LHCN-M2 (cell line): ENCODE measurements at regions not wholly inside any gene's neighbourhood (a gene's known extent, or its start where the extent isn't known, plus 50 kb on each side); places are given as distances from the start of the nearest gene placed in this dataset.

Experiments
- DNase-seq: peaks from one replicate; pipeline ENCODE4 v3.0.0-alpha.2; 2012; ENCODE audit warnings: low read depth

- no peak for DNase-seq
Measured at GRCh38 chr20:51097351-51098120, 74.6 kb upstream of the KCNG1 start.

- no peak for DNase-seq
Measured at GRCh38 chr20:51096582-51097267, 73.8 kb upstream of the KCNG1 start.

DNA sequence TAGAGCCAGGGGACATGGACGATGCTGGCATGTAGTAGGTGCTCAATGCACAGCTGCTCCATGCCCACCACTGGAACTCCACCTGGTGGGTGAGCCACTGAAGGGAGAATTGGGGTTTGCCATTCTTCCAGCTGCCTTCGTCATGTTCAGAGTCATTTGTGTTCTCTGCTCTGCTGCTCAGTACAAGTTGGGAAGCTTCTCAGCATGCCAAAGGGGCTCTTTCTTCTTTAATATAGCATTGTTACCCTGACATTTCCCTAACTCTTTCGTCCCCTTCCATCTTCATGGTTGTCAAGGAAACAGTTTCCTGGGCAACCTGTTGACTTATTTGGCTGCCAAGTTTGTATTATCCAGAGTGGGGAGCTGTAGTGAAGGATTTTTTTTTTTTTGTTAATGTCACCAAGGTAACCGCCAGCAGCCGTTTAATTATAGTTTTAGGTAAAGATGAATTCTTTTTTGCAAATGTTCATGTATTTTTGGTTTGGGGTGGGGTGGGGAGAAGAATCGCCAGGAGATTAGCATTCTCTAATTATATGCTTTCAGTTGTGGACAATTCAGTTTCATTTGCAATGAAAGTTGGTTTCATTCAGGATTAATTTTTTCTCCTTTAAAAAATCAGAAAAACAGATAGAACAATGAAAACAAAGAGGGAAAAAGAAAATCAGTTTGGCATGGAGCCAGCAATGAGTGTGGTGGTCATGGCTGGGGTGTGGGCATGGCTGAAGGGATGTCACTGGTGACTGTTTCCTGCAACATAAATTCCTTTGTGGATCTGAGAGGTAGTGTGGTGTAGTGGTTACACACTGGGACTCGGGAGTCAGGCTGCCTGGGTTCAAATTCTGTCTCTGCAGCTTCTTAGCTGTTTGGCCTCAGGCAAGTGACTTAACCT, 73.0 kb upstream of the KCNG1 start:
- peak; percentile 12 for DNase-seq

- no peak for DNase-seq
Measured at GRCh38 chr20:51094221-51094620, 71.3 kb upstream of the KCNG1 start.

DNA sequence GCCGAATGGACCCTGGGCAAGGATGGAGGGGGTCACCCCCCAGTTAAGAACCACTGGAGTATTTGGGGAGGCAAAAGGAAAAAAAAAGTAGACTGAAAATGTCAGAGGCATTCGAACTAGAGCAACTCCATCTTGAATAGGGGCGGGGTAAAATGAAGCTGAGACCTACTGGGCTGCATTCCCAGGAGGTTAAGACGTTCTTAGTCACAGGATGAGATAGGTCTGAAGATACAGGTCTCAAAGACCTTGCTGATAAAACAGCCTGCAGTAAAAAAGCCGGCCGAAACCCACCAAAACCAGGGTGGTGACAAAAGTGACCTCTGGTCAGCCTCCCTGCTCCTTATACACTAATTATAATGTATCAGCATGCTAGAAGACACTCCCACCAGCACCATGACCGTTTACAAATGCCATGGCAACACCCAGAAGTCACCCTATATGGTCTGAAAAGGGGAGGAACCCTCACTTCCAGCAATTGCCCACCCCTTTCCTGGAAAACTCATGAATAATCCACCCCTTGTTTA, 70.4 kb upstream of the KCNG1 start:
- no peak for DNase-seq

GRCh38 chr20:51092338-51092737, 69.4 kb upstream of the KCNG1 start:
- no peak for DNase-seq

DNA sequence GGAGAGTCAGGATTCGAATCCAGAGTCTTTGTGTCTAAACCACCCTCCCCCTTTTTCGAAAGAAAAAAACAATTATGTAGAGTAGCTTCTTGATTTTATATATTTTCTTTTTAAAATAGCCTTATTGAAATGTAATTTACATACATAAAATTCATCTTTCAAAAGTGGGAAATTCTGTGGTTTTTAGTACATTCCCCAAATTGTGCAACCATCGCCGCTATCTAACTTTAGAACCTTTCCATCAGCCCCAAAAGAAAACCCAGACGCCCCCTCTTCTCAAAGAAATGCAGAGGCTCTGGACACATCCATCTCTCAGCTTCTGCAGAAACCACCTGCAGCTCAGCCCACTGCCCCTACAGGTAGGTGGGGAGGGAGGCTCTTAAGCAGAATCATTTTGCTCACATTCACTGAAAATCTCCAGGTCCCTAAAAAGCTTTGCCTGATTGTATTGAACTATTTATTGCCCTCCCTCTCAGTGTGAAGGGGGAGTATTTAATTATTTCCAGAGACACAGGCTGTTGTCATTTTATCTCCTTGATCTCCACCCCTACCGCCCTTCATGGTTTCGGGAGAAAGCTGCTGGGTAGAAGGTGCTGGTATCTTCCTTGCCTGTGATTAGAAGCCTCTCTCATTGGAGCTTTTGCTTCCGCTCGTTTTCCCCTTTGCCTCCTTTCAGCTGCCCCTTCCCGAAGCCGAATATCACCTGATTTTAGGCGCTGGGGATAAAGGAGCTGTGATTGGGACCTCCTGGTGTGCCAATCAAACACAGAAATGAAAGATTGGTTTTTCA, 68.7 kb upstream of the KCNG1 start:
- no peak for DNase-seq

- no peak for DNase-seq
Measured at GRCh38 chr20:51089840-51090239, 66.9 kb upstream of the KCNG1 start.

DNA sequence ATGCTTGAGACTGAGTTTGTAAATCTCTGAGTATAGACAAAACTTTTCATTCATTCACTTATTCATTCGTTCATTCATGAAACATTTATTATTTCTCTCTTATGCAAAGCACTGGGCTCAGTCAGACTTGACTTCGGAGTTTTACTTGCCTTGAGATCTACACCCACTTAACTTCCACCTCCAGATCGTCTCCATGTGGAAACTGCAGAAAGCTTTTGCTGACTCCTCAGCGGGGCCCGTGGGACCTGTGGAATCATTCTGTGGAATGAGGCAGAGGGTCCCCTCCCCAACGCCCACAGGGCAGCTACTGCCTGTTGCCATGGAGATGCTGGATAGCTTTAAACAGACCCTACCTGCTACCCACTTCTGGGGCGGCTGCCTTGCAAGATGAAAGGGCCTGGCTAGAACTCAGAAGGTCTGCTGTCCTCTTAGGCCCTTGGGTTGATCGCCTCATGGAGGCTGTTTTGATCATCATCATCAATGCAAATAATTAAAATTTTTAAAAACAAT, 66.4 kb upstream of the KCNG1 start:
- no peak for DNase-seq

- no peak for DNase-seq
Measured at GRCh38 chr20:51087266-51087665, 64.4 kb upstream of the KCNG1 start.

DNA sequence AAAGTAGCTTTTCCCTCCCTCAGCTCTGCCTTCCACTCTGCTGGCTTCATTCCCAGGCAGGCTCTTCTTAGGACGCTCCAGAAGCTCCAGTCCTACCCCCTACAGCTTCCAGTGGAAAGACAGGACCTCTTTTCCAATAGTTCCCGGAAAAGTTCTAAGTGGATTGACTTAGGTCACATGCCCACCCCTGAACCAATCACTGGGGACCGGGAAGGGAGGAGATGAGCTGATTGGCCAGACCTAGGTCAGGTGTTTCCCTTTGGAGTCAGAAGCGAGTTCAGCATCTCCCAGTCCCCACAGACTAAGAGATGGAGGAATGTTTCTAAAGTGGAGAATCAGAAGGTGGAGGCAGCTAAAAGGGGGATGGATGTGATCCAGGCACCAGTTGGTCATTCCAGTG, 62.9 kb upstream of the KCNG1 start:
- DNase-seq, result no peak

DNA sequence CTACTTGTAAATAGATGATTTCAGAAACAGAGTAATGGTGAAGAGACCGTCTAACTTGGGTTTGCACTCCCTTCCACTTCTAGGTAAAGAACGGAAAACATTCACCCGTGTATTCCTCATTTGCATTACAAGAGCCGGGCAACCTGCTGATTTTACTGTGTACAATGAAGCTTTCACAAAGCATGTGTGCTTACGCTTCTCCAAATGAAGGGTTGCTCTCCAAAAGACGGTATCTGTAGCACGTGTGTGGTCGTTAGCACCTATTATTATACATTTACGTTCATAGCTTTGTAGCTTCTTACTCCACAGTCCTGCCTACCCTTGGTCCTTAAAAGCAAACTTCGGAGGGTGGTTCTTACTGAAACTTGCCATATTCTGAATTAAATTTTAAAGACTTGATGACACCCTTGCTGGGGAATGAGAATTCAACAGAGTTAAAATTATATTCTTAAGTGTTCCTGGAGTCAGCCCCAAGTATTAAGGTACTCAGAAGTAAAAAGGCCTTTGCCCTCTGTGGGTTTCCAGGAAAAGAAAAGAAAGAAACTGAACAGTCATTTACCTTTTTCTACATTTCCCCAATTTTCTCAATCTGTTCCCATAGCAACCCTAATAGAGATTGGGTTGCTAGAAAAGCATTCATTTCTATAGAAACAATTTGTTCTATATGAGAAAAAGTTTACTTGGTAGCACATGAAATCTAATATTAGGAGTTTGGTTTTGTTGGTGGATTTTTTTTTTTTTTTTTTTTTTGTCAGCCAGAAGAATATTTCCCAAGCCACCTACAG, 61.9 kb upstream of the KCNG1 start:
- no peak for DNase-seq

- DNase-seq, result no peak
Measured at GRCh38 chr20:51083447-51083846, 60.5 kb upstream of the KCNG1 start.

- DNase-seq, result no peak
Measured at GRCh38 chr20:51082988-51083387, 60.1 kb upstream of the KCNG1 start.

- DNase-seq, result no peak
Measured at GRCh38 chr20:51080516-51080915, 57.6 kb upstream of the KCNG1 start.

- no peak for DNase-seq
Measured at GRCh38 chr20:51079488-51079887, 56.6 kb upstream of the KCNG1 start.

GRCh38 chr20:51077686-51078060, 54.8 kb upstream of the KCNG1 start:
- DNase-seq, result no peak

DNA sequence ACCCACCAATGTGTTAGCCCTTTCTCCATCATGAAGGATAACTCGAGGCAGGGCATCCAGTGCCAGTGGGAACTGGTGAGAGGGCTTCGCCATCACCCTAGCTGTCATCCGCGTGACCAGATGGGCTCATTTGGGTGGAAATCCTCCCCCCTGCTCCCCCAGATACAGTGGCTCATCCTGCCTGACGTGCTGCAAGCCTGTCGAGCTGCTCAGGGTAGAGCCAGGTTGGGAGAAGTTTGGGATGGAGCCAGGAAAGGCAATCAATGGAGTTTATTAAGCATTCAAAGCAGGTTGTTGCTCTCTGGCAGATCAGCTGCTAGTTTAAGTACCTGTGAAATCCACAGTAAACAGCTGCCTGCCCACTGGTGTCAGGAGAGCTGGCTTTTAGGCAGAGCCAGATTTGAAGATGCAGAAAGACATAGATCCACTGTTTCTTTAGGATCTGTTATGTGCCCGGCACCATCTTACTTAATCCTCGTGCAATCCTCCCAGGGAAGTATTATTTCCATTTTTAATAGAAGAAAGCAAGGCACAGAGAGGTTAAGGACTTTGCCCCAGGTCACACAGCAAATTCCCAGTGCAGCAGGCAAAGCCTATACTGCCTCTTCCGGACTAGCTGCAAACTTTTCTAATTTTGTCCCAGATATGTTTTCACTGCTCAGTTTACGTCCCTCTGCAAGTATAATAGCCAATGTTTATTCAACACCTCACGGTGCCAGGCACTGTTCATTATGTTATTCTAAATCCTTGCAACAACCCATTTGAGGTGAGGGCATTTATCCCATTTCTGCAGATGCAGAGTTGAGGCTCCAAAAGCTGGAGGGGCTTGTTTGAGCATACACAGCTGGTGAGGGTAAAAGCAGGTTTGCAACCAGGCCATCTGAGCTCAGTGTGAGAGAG, 54.1 kb upstream of the KCNG1 start:
- no peak for DNase-seq

GRCh38 chr20:51074062-51074461, 51.2 kb upstream of the KCNG1 start:
- no peak for DNase-seq
